ENCODE measurements at regions not wholly inside any gene's neighbourhood (a gene's known extent, or its start where the extent isn't known, plus 50 kb on each side); places are given as distances from the start of the nearest gene placed in this dataset.

GRCh38 chr4:181004056-181004455, 1239.1 kb upstream of the TENM3 start:
- no peak for TF ChIP-seq JUND (IDR thresholded peaks at IDR 0.05)
- TF ChIP-seq POLR2A (IDR thresholded peaks at IDR 0.05; ENCODE audit: borderline replicate concordance, extremely low read depth, insufficient read depth, insufficient read length), result no peak
- no peak for TF ChIP-seq EZH2 (IDR thresholded peaks at IDR 0.05)
- TF ChIP-seq, protein P1, sequence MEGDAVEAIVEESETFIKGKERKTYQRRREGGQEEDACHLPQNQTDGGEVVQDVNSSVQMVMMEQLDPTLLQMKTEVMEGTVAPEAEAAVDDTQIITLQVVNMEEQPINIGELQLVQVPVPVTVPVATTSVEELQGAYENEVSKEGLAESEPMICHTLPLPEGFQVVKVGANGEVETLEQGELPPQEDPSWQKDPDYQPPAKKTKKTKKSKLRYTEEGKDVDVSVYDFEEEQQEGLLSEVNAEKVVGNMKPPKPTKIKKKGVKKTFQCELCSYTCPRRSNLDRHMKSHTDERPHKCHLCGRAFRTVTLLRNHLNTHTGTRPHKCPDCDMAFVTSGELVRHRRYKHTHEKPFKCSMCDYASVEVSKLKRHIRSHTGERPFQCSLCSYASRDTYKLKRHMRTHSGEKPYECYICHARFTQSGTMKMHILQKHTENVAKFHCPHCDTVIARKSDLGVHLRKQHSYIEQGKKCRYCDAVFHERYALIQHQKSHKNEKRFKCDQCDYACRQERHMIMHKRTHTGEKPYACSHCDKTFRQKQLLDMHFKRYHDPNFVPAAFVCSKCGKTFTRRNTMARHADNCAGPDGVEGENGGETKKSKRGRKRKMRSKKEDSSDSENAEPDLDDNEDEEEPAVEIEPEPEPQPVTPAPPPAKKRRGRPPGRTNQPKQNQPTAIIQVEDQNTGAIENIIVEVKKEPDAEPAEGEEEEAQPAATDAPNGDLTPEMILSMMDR (IDR thresholded peaks at IDR 0.05 in 2 of 3, conservative IDR thresholded peaks at IDR 0.05 in 1 of 3; ENCODE audit: borderline replicate concordance in 1 of 3, insufficient read depth in 1 of 3, low read depth in 2 of 3, low read length in 2 of 3), result no peak
- TF ChIP-seq ZBTB33 (IDR thresholded peaks at IDR 0.05; ENCODE audit: extremely low read depth, insufficient replicate concordance, low read length), result no peak
- no peak for TF ChIP-seq ZFX (IDR thresholded peaks at IDR 0.05)
- no peak for TF ChIP-seq SP1 (IDR thresholded peaks at IDR 0.05; ENCODE audit: low read depth)

Data from HCT116 (cell line).